MCF 10A (cell line): ENCODE measurements at regions not wholly inside any gene's neighbourhood (a gene's known extent, or its start where the extent isn't known, plus 50 kb on each side); places are given as distances from the start of the nearest gene placed in this dataset.
"Not testable (repeated sequence)": the region's sequence is repeated elsewhere in the genome, so short reads cannot be mapped to it uniquely, and the experiment has no call there.

Source experiments
- BruUV-seq: library from RNA; stranded (reverse); fragments of 400-500 nt; replicated peaks from 2 replicates; lab custom pipeline; 2021; lab: Mats Ljungman, UMichigan
- CTCF ChIA-PET: fragments of 300-600 bp; sonication (Branson Sonifier 250); formaldehyde crosslinking; extraction: SDS; loops from one replicate; lab custom pipeline; 2021; ENCODE audit warnings: antibody characterized with exemption, inconsistent platforms; lab: Yijun Ruan, JAX
- POLR2A ChIA-PET: fragments of 300-600, 350-650 bp; sonication (Branson Sonifier 250); formaldehyde crosslinking; extraction: SDS; loops from one replicate; lab custom pipeline; 2020; ENCODE audit warnings: antibody characterized with exemption, inconsistent platforms; lab: Yijun Ruan, JAX
- DNase-seq: peaks from one replicate; pipeline ENCODE4 v3.0.0-alpha.2; 2018; ENCODE audit not compliant: unreplicated experiment
- H3K27ac Mint-ChIP-seq: one replicate; pipeline ENCODE4 v1.8.0; 2022; ENCODE audit warnings: mild to moderate bottlenecking, low read depth, mixed read lengths; ENCODE audit not compliant: unreplicated experiment
- H3K27me3 Mint-ChIP-seq: one replicate; pipeline ENCODE4 v1.8.0; 2022; ENCODE audit warnings: mixed read lengths; ENCODE audit not compliant: insufficient read depth, unreplicated experiment
- H3K36me3 Mint-ChIP-seq: one replicate; pipeline ENCODE4 v1.8.0; 2022; ENCODE audit warnings: mild to moderate bottlenecking, moderate library complexity, mixed read lengths; ENCODE audit not compliant: insufficient read depth, unreplicated experiment
- H3K4me1 Mint-ChIP-seq: one replicate; pipeline ENCODE4 v1.8.0; 2022; ENCODE audit warnings: mixed read lengths; ENCODE audit not compliant: insufficient read depth, unreplicated experiment
- H3K4me3 Mint-ChIP-seq: one replicate; pipeline ENCODE4 v1.8.0; 2022; ENCODE audit warnings: mild to moderate bottlenecking, moderate library complexity, mixed read lengths; ENCODE audit not compliant: unreplicated experiment
- H3K9me3 Mint-ChIP-seq: one replicate; pipeline ENCODE4 v1.8.0; 2022; ENCODE audit warnings: mixed read lengths; ENCODE audit not compliant: unreplicated experiment
- CTCF ChIP-seq: fragments of 200-600 bp; IDR thresholded peaks from one replicate; pipeline ENCODE4 v1.8.0; 2022; ENCODE audit warnings: antibody characterized with exemption, mild to moderate bottlenecking; ENCODE audit not compliant: unreplicated experiment
- intact Hi-C: fragments of 100-400 bp; cut with micrococcal nuclease; formaldehyde crosslinking; loops from 2 replicates; pipeline ENCODE4 v1.14.1; 2022

- ChIA-PET CTCF (no interaction called here), POLR2A (no interaction called here)
- Mint-ChIP-seq H3K27me3 (no peaks in the 10 kb centered on the region), H3K36me3 (peaks cover 7% of the 10 kb centered on the region), H3K27ac (no peak overlapping the region), H3K4me1 (peaks cover 5% of the 10 kb centered on the region), H3K4me3 (no peak overlapping the region), H3K9me3 (peaks cover 13% of the 10 kb centered on the region)
- no peak for TF ChIP-seq CTCF
- no peak for DNase-seq
- intact Hi-C loops, result no loop called here
- BruUV-seq, result no TSS peak
Observed at GRCh38 chr16:13350000-13350399, 448.6 kb downstream of the SHISA9 start.

DNA sequence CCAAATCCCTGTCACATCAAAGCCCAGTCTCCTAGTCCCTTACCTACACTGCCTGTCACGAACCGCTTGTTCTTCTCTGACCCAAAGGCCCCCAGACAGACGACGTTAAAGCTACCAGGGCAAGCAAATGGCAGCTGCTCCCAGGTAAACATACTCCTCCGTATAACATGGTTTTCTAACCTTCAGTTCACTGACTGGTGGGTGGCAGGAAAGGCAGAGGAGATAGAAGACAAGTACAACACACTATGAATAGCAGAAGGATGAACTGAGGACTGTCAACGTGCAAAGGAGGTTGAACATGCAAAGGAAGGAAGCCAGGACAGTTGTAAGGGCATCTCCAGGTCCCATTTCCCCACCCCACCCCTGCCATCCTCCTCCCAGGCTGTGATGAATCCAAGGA lies 449.8 kb downstream of the SHISA9 start:
- CTCF ChIA-PET, result interaction anchor here (1.0 to 1.1 kb wide), 2 partner anchors 9 to 21 kb away, joined by 4 read pairs; no protein-coding TSS in a partner anchor
- Mint-ChIP-seq H3K9me3 (peaks cover 13% of the 10 kb centered on the region), H3K27ac (no peak overlapping the region), H3K4me3 (no peak overlapping the region), H3K4me1 (peaks cover 5% of the 10 kb centered on the region), H3K27me3 (no peaks in the 10 kb centered on the region), H3K36me3 (peaks cover 7% of the 10 kb centered on the region)
- no peak for DNase-seq
- intact Hi-C loops, result no loop called here
- TF ChIP-seq CTCF, result no peak
- BruUV-seq, result no TSS peak
- POLR2A ChIA-PET, result no interaction called here

DNA sequence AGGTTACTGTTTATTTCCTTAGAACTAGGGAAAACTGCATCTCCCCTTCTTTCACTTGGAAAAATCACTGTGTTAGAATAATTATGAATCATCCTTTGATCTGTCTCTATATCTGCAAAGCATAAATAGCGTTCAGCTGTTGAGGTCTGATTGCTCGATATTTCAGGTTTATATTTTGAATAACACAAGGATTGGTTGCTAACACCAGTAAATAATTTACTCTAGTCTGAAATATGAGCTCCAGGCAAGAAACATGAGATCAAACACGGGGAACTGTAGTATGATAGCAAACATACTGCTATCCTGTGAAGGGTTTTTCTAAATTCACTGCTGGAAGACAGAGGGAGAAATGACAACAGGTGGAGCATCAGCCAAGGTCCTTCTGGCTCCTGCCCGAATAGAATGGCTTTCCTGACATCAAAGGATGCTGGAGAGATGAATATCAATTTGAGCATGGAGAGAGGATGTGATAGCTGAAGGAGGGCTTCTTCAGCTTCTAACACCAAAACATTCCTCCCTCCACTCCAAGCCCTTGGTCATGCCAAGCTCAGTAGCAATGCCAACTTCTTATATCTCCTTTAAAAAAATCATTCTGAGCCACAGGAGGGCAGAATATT lies 450.3 kb downstream of the SHISA9 start:
- Mint-ChIP-seq H3K27me3 (no peaks in the 10 kb centered on the region), H3K9me3 (peaks cover 17% of the 10 kb centered on the region), H3K36me3 (peaks cover 7% of the 10 kb centered on the region), H3K27ac (no peak overlapping the region), H3K4me1 (peaks cover 5% of the 10 kb centered on the region), H3K4me3 (no peak overlapping the region)
- DNase-seq, result no peak
- ChIA-PET POLR2A (no interaction called here), CTCF (interaction anchor here (0.7 to 1.1 kb wide), 3 partner anchors 9 to 334 kb away, joined by 3 to 4 read pairs (median 4); no protein-coding TSS in a partner anchor)
- intact Hi-C loops, result no loop called here
- no peak for TF ChIP-seq CTCF
- BruUV-seq, result no TSS peak

DNA sequence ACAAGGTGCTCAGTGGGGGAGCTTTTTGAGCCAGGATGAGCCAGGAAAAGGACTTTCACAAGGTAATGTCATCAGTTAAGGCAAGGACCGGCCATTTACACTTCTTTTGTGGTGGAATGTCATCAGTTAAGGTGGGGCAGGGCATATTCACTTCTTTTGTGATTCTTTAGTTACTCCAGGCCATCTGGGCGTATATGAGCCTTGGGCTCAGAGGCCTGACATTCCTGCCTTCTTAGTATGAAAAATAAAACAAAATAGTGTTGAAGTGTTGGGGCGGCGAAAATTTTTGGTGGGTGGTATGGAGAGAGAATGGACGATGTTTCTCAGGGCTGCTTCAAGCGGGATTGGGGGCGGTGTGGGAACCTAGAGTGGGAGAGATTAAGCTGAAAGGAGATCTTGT lies 451.4 kb downstream of the SHISA9 start:
- DNase-seq, H3K27me3 Mint-ChIP-seq, H3K36me3 Mint-ChIP-seq, H3K4me1 Mint-ChIP-seq, BruUV-seq, H3K4me3 Mint-ChIP-seq, H3K27ac Mint-ChIP-seq, POLR2A ChIA-PET, intact Hi-C loops: not testable (repeated sequence)
- CTCF ChIA-PET, result interaction anchor here (0.7 kb wide), 1 partner anchor 24 kb away, joined by 3 read pairs; no protein-coding TSS in a partner anchor
- peaks cover 23% of the 10 kb centered on the region for H3K9me3 Mint-ChIP-seq

- H3K27me3 Mint-ChIP-seq, result not testable (repeated sequence)
Observed at GRCh38 chr16:13357842-13358241, 456.4 kb downstream of the SHISA9 start.

More at GRCh38 chr16:13357842-13358241, 456.4 kb downstream of the SHISA9 start:
- intact Hi-C loops, POLR2A ChIA-PET, H3K4me3 Mint-ChIP-seq, H3K4me1 Mint-ChIP-seq, CTCF ChIA-PET, DNase-seq, H3K27ac Mint-ChIP-seq, BruUV-seq: not testable (repeated sequence)
- Mint-ChIP-seq H3K9me3 (peaks cover 30% of the 10 kb centered on the region), H3K36me3 (peaks cover 13% of the 10 kb centered on the region)
